Lower leg skin (tissue), 3 donors: ENCODE measurements at regions not wholly inside any gene's neighbourhood (a gene's known extent, or its start where the extent isn't known, plus 50 kb on each side); places are given as distances from the start of the nearest gene placed in this dataset.

Experiments used
- POLR2A ChIP-seq, 2 donors: fragments of 450-650 bp; IDR thresholded peaks; one replicate each; pipeline ENCODE4 v1.6.1; 2016 to 2017; ENCODE audit warnings: antibody characterized with exemption in 2 of 2, mild to moderate bottlenecking in 1 of 2, moderate library complexity in 1 of 2
- TF ChIP-seq, protein P1 (sequence below), 3 donors: fragments of 450-650 bp; IDR thresholded peaks; one replicate each; pipeline ENCODE4 v1.5.1; 2016; ENCODE audit warnings: antibody characterized with exemption in 3 of 3, mild to moderate bottlenecking in 3 of 3, moderate library complexity in 2 of 3

DNA sequence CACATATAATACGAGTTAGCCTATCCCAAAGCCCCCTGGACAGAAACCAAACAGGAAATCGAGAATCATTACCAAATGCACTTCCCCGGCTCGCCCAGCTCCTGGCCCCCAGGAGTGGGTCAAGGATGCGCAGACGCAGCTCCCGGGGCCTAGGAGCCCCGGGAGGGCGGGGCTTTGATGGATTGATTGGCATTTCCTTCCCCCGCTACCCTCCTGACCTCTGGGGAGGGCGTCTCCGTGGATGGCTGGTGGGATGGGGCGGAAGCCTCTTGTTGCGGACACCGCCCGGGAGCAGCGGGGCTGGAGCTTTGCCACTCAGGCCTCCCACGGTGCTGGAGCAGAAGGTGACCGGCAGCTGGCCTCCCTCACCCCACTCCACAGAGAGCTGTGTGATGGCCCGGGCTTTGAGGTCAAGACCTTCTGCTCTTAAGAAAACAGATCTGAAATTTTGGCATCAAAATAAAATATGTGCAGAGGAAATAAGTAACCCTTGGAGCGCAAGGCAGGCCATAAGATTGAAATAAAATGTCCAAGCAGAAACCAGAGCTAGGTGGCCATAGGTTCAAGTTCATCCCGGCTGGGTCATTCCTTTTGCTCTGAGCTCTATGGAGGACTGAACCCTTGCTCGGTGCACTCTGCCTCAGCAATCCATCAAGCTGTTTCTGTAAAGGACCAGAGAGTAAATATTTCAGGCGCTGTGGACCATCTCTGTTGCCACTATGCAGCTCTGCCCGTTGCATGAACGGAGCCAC, 262.3 kb downstream of the SOX9 start:
- TF ChIP-seq POLR2A (IDR thresholded peaks at IDR 0.05) = no peak
- TF ChIP-seq, protein P1, sequence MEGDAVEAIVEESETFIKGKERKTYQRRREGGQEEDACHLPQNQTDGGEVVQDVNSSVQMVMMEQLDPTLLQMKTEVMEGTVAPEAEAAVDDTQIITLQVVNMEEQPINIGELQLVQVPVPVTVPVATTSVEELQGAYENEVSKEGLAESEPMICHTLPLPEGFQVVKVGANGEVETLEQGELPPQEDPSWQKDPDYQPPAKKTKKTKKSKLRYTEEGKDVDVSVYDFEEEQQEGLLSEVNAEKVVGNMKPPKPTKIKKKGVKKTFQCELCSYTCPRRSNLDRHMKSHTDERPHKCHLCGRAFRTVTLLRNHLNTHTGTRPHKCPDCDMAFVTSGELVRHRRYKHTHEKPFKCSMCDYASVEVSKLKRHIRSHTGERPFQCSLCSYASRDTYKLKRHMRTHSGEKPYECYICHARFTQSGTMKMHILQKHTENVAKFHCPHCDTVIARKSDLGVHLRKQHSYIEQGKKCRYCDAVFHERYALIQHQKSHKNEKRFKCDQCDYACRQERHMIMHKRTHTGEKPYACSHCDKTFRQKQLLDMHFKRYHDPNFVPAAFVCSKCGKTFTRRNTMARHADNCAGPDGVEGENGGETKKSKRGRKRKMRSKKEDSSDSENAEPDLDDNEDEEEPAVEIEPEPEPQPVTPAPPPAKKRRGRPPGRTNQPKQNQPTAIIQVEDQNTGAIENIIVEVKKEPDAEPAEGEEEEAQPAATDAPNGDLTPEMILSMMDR (IDR thresholded peaks at IDR 0.05) = no peak
